OCI-LY7 (cell line): ENCODE measurements at regions not wholly inside any gene's neighbourhood (a gene's known extent, or its start where the extent isn't known, plus 50 kb on each side); places are given as distances from the start of the nearest gene placed in this dataset.
A peak's percentile ranks its signal among the peaks of the same experiment; 100 is the strongest.

Experiments
- BruUV-seq: library from RNA; stranded (reverse); fragments of 400-500 nt; replicated peaks from 2 replicates; lab custom pipeline; 2021; lab: Mats Ljungman, UMichigan
- CTCF ChIA-PET: fragments of 300-600 bp; sonication (Branson Sonifier 250); formaldehyde crosslinking; loops from one replicate; lab custom pipeline; 2022; ENCODE audit warnings: antibody characterized with exemption; ENCODE audit not compliant: unreplicated experiment; lab: Charles Lee
- POLR2A ChIA-PET: fragments of 300-600 bp; sonication (Branson Sonifier 250); formaldehyde crosslinking; loops from one replicate; lab custom pipeline; 2022; ENCODE audit warnings: antibody characterized with exemption; lab: Charles Lee
- DNase-seq: peaks from one replicate; pipeline ENCODE4 v3.0.0-alpha.2; 2015; ENCODE audit warnings: low spot score
- H2AFZ ChIP-seq: fragments of 200-600 bp; sonication (generic), shearing (Covaris generic); 2 replicates; pipeline ENCODE4 v1.6.1; 2014; ENCODE audit warnings: mild to moderate bottlenecking, antibody characterized with exemption, low read length, moderate library complexity
- H3K27ac ChIP-seq: fragments of 200-600 bp; sonication (generic); 2 replicates; pipeline ENCODE4 v1.5.1; 2014; ENCODE audit warnings: mixed run types, low read depth, mild to moderate bottlenecking, moderate library complexity, low read length, inconsistent platforms; ENCODE audit not compliant: poor library complexity, severe bottlenecking
- H3K36me3 ChIP-seq: fragments of 200-600 bp; sonication (generic); 2 replicates; pipeline ENCODE4 v1.6.1; 2014; ENCODE audit warnings: mild to moderate bottlenecking, antibody characterized with exemption, low read length, moderate library complexity, mixed read lengths; ENCODE audit not compliant: insufficient read depth
- H3K4me1 ChIP-seq: fragments of 200-600 bp; sonication (generic); 2 replicates; pipeline ENCODE4 v1.5.1; 2014; ENCODE audit warnings: mild to moderate bottlenecking, low read length; ENCODE audit not compliant: insufficient read depth, poor library complexity, severe bottlenecking
- H3K4me2 ChIP-seq: fragments of 200-600 bp; sonication (generic); 2 replicates; pipeline ENCODE4 v1.6.1; 2014; ENCODE audit warnings: mild to moderate bottlenecking, low read length
- H3K4me3 ChIP-seq: fragments of 200-600 bp; sonication (generic); 2 replicates; pipeline ENCODE4 v1.5.1; 2014; ENCODE audit warnings: mild to moderate bottlenecking, low read depth, low read length; ENCODE audit not compliant: poor library complexity, severe bottlenecking
- H3K79me2 ChIP-seq: fragments of 200-600 bp; sonication (generic); 2 replicates; pipeline ENCODE4 v1.6.1; 2016; ENCODE audit warnings: low read depth, mild to moderate bottlenecking, low read length, moderate library complexity, mixed read lengths; ENCODE audit not compliant: insufficient read depth
- H3K9me2 ChIP-seq: fragments of 200-600 bp; sonication (generic); 2 replicates; pipeline ENCODE4 v1.6.1; 2016; ENCODE audit warnings: mild to moderate bottlenecking, low read length, mixed read lengths; ENCODE audit not compliant: insufficient read depth
- H3K9me3 ChIP-seq: fragments of 200-600 bp; sonication (generic); 2 replicates; pipeline ENCODE4 v1.6.1; 2014; ENCODE audit warnings: mild to moderate bottlenecking, mixed run types, low read length, mixed read lengths
- H4K20me1 ChIP-seq: fragments of 200-600 bp; sonication (generic); 2 replicates; pipeline ENCODE4 v1.6.1; 2014; ENCODE audit warnings: mild to moderate bottlenecking, antibody characterized with exemption, low read length, moderate library complexity, mixed read lengths; ENCODE audit not compliant: insufficient read depth
- CTCF ChIP-seq: fragments of 200-600 bp; sonication (generic); conservative IDR thresholded peaks from 2 replicates; pipeline ENCODE4 v1.5.1; 2014; ENCODE audit warnings: mild to moderate bottlenecking, antibody characterized with exemption, low read length, moderate library complexity, mixed read lengths
- EZH2phosphoT487 ChIP-seq: fragments of 200-600 bp; sonication (generic); IDR thresholded peaks from 2 replicates; pipeline ENCODE4 v1.6.1; 2018; ENCODE audit warnings: low read depth, borderline replicate concordance, mild to moderate bottlenecking, mixed run types, antibody characterized with exemption, low read length, moderate library complexity, mixed read lengths
- intact Hi-C: fragments of 100-400 bp; cut with micrococcal nuclease; formaldehyde crosslinking; loops from one replicate; pipeline ENCODE4 v1.10.0; 2022; ENCODE audit not compliant: unreplicated experiment

GRCh38 chr7:36054637-36055036 is 98.4 kb upstream of the EEPD1 start:
- Histone ChIP-seq H3K79me2 (no peaks in the 10 kb centered on the region), H3K9me3 (no peaks in the 10 kb centered on the region), H2AFZ (no peak overlapping the region), H3K4me3 (no peak overlapping the region), H3K36me3 (no peaks in the 10 kb centered on the region), H3K27ac (no peak overlapping the region), H3K4me1 (peaks cover 13% of the 10 kb centered on the region), H3K9me2 (no peaks in the 10 kb centered on the region), H4K20me1 (no peaks in the 10 kb centered on the region), H3K4me2 (no peak overlapping the region)
- no TSS peak for BruUV-seq
- intact Hi-C loops = no loop called here
- no peak for DNase-seq
- CTCF ChIA-PET = no interaction called here
- TF ChIP-seq EZH2phosphoT487 (no peak), CTCF (no peak)
- POLR2A ChIA-PET = interaction anchor here (0.6 to 1.1 kb wide), 2 partner anchors 12 to 80 kb away, joined by 3 to 4 read pairs; no protein-coding TSS in a partner anchor

GRCh38 chr7:36055207-36055606 is 97.8 kb upstream of the EEPD1 start:
- H3K4me3 ChIP-seq = no peak overlapping the region
- H3K4me2 ChIP-seq = no peak overlapping the region
- CTCF ChIA-PET = no interaction called here
- POLR2A ChIA-PET = interaction anchor here (0.6 kb wide), 3 partner anchors 12 to 1433 kb away, joined by 3 to 4 read pairs (median 3); no protein-coding TSS in a partner anchor
- no peak overlapping the region for H3K27ac ChIP-seq
- peaks cover 13% of the 10 kb centered on the region for H3K4me1 ChIP-seq
- DNase-seq = no peak
- H3K9me3 ChIP-seq = no peaks in the 10 kb centered on the region
- no peaks in the 10 kb centered on the region for H3K9me2 ChIP-seq
- H2AFZ ChIP-seq = no peak overlapping the region
- no peaks in the 10 kb centered on the region for H3K36me3 ChIP-seq
- no peak for TF ChIP-seq CTCF
- H3K79me2 ChIP-seq = no peaks in the 10 kb centered on the region
- intact Hi-C loops = no loop called here
- BruUV-seq = no TSS peak
- H4K20me1 ChIP-seq = no peaks in the 10 kb centered on the region

- Histone ChIP-seq H3K9me2 (no peaks in the 10 kb centered on the region), H3K4me1 (peaks cover 13% of the 10 kb centered on the region), H3K4me3 (no peak overlapping the region), H2AFZ (peak overlapping the region; percentile 59), H4K20me1 (no peaks in the 10 kb centered on the region), H3K79me2 (no peaks in the 10 kb centered on the region), H3K27ac (no peak overlapping the region), H3K9me3 (no peaks in the 10 kb centered on the region), H3K36me3 (no peaks in the 10 kb centered on the region), H3K4me2 (peak overlapping the region; percentile 49)
- POLR2A ChIA-PET = interaction anchor here (0.7 to 0.8 kb wide), 3 partner anchors 19 to 267 kb away, joined by 3 read pairs; no protein-coding TSS in a partner anchor
- CTCF ChIA-PET = no interaction called here
- DNase-seq = peak; percentile 24
- BruUV-seq = no TSS peak
- TF ChIP-seq CTCF (no peak), EZH2phosphoT487 (no peak)
- intact Hi-C loops = no loop called here
These were observed 95.7 kb upstream of the EEPD1 start for GRCh38 chr7:36057323-36057722.
